ENCODE measurements at regions not wholly inside any gene's neighbourhood (a gene's known extent, or its start where the extent isn't known, plus 50 kb on each side); places are given as distances from the start of the nearest gene placed in this dataset.

DNA sequence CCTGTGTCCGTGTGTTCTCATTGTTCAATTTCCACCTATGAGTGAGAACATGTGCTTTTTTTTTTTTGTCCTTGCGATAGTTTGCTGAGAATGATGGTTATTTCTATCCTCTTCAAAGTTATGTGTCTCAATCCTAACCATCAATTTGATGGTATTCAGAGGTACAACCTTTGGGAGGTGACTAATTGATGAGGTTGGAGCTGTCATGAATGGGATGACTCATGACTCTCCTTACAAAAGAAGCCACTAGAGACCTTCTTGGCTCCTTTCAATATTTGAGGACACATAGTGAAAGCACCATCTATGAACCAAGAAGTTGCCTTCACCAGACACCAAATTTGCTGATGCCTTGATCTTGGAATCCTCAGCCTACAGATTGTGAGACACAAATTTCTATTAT lies 677.1 kb upstream of the DDX18 start:
- no peak for TF ChIP-seq POLR2AphosphoS5 (IDR thresholded peaks at IDR 0.05; ENCODE audit: insufficient read depth, low read depth, low read length)
- peak; percentile 5 for TF ChIP-seq JUN (IDR thresholded peaks at IDR 0.05; ENCODE audit: borderline replicate concordance, insufficient read depth, insufficient read length, low read depth)
- Histone ChIP-seq H3K9me1 (replicated peaks; ENCODE audit: control insufficient read depth, extremely low read depth, insufficient read depth, low read length) (no peaks in the 10 kb centered on the region), H3K4me2 (ENCODE audit: insufficient read depth, low read length) (no peak overlapping the region), H2AFZ (ENCODE audit: low read depth, low read length) (no peak overlapping the region), H3K9me3 (replicated peaks; ENCODE audit: control insufficient read depth, insufficient read depth, low read length) (peaks cover 2% of the 10 kb centered on the region), H3K9ac (replicated peaks; ENCODE audit: extremely low read depth, insufficient read depth, low read length) (no peak overlapping the region), H4K20me1 (replicated peaks; ENCODE audit: control insufficient read depth, extremely low read depth, insufficient read depth, low read length) (no peaks in the 10 kb centered on the region), H3K27me3 (ENCODE audit: control insufficient read depth in 2 of 2, insufficient read depth in 2 of 2, low read length in 2 of 2) (no peaks in the 10 kb centered on the region), H3K79me2 (ENCODE audit: control insufficient read depth, insufficient read depth, low read length) (no peaks in the 10 kb centered on the region), H3K4me1 (ENCODE audit: control insufficient read depth, extremely low read depth, insufficient read depth, low read length) (no peaks in the 10 kb centered on the region), H3K27ac (ENCODE audit: insufficient read depth, low read depth, low read length) (no peak overlapping the region), H3K36me3 (ENCODE audit: control insufficient read depth in 2 of 2, extremely low read depth in 1 of 2, insufficient read depth in 2 of 2, low read length in 2 of 2) (no peaks in the 10 kb centered on the region), H3K4me3 (replicated peaks in 1 of 3; ENCODE audit: insufficient read depth in 1 of 3, low read depth in 1 of 3, low read length in 3 of 3) (no peak overlapping the region)
- ChIA-PET POLR2A (no interaction called here), CTCF (no interaction called here)
- no peak for DNase-seq (ENCODE audit: low read depth, low spot score)
- BruUV-seq (replicated peaks): no TSS peak
- FAIRE-seq: no peak
- dilution Hi-C loops (cut with MboI; ENCODE audit: extremely low pct_ligation_motif_present, low sequenced_read_pairs): no loop called here
- intact Hi-C loops (cut with micrococcal nuclease): no loop called here

DNA sequence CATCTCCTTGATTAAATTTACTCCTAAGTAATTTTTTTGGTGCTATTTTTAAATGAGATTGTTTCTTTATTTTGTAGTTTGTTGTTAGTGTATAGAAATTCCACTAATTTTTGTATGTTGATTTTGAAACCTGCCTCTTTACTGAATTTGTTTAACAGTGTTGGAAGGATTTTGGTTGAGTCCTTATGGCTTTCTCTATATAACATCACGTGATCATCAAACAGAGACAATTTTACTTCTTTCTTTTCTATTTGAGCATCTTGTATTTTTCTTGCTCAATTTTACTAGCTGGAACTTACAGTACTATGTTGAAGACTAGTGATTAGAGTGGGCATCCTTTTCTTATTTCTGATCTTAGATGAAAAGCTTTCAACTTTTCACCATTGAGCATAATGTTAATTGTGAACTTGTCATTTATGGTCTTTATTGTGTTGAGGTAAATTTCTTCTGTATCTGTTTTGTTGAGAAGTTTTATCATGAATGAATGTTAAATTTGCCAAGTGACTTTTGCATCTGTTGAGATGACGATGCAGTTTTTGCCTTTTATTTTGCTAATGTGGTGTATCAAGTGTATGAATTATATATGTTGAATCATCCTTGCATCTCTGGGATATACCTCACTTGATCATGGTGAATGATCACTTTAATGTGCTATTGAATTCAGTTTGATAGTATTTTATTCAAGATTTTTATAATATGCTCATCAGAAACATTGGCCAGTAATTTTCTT lies 645.3 kb upstream of the DDX18 start:
- Histone ChIP-seq H3K9me3 (replicated peaks; ENCODE audit: control insufficient read depth, insufficient read depth, low read length) (peaks cover 2% of the 10 kb centered on the region), H3K4me1 (ENCODE audit: control insufficient read depth, extremely low read depth, insufficient read depth, low read length) (no peaks in the 10 kb centered on the region), H3K79me2 (ENCODE audit: control insufficient read depth, insufficient read depth, low read length) (no peaks in the 10 kb centered on the region), H3K9ac (replicated peaks; ENCODE audit: extremely low read depth, insufficient read depth, low read length) (no peak overlapping the region), H3K4me3 (replicated peaks in 1 of 3; ENCODE audit: insufficient read depth in 1 of 3, low read depth in 1 of 3, low read length in 3 of 3) (no peak overlapping the region), H3K4me2 (ENCODE audit: insufficient read depth, low read length) (no peak overlapping the region), H3K27me3 (ENCODE audit: control insufficient read depth in 2 of 2, insufficient read depth in 2 of 2, low read length in 2 of 2) (no peaks in the 10 kb centered on the region), H3K36me3 (ENCODE audit: control insufficient read depth in 2 of 2, extremely low read depth in 1 of 2, insufficient read depth in 2 of 2, low read length in 2 of 2) (no peaks in the 10 kb centered on the region), H4K20me1 (replicated peaks; ENCODE audit: control insufficient read depth, extremely low read depth, insufficient read depth, low read length) (no peaks in the 10 kb centered on the region), H3K9me1 (replicated peaks; ENCODE audit: control insufficient read depth, extremely low read depth, insufficient read depth, low read length) (no peaks in the 10 kb centered on the region), H3K27ac (ENCODE audit: insufficient read depth, low read depth, low read length) (no peak overlapping the region), H2AFZ (ENCODE audit: low read depth, low read length) (no peak overlapping the region)
- intact Hi-C loops (cut with micrococcal nuclease): no loop called here
- dilution Hi-C loops (cut with MboI; ENCODE audit: extremely low pct_ligation_motif_present, low sequenced_read_pairs): no loop called here
- DNase-seq (ENCODE audit: low read depth, low spot score): no peak
- CTCF ChIA-PET: no interaction called here
- POLR2A ChIA-PET: no interaction called here
- TF ChIP-seq POLR2A (IDR thresholded peaks at IDR 0.05; ENCODE audit: low read depth, low read length) (no peak), MYC (IDR thresholded peaks at IDR 0.05; ENCODE audit: low read depth, low read length) (no peak), JUN (IDR thresholded peaks at IDR 0.05; ENCODE audit: borderline replicate concordance, insufficient read depth, insufficient read length, low read depth) (no peak), FOS (IDR thresholded peaks at IDR 0.05; ENCODE audit: borderline replicate concordance, insufficient read depth, low read length) (no peak), EZH2 (IDR thresholded peaks at IDR 0.05; ENCODE audit: borderline replicate concordance, low read depth, low read length, severe bottlenecking) (no peak), POLR2AphosphoS5 (IDR thresholded peaks at IDR 0.05; ENCODE audit: insufficient read depth, low read depth, low read length) (no peak), GATA2 (IDR thresholded peaks at IDR 0.05; ENCODE audit: insufficient read depth, insufficient read length, low read depth, low read length) (no peak)
- TF ChIP-seq, protein P1, sequence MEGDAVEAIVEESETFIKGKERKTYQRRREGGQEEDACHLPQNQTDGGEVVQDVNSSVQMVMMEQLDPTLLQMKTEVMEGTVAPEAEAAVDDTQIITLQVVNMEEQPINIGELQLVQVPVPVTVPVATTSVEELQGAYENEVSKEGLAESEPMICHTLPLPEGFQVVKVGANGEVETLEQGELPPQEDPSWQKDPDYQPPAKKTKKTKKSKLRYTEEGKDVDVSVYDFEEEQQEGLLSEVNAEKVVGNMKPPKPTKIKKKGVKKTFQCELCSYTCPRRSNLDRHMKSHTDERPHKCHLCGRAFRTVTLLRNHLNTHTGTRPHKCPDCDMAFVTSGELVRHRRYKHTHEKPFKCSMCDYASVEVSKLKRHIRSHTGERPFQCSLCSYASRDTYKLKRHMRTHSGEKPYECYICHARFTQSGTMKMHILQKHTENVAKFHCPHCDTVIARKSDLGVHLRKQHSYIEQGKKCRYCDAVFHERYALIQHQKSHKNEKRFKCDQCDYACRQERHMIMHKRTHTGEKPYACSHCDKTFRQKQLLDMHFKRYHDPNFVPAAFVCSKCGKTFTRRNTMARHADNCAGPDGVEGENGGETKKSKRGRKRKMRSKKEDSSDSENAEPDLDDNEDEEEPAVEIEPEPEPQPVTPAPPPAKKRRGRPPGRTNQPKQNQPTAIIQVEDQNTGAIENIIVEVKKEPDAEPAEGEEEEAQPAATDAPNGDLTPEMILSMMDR (IDR thresholded peaks at IDR 0.05; ENCODE audit: extremely low read depth in 1 of 2, insufficient read depth in 1 of 2, low read depth in 1 of 2, low read length in 2 of 2): no peak
- TF ChIP-seq, protein P2, sequence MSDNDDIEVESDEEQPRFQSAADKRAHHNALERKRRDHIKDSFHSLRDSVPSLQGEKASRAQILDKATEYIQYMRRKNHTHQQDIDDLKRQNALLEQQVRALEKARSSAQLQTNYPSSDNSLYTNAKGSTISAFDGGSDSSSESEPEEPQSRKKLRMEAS (IDR thresholded peaks at IDR 0.05; ENCODE audit: insufficient read depth, insufficient read length): no peak
- no TSS peak for BruUV-seq (replicated peaks)
- FAIRE-seq: no peak
